ENCODE measurements at regions not wholly inside any gene's neighbourhood (a gene's known extent, or its start where the extent isn't known, plus 50 kb on each side); places are given as distances from the start of the nearest gene placed in this dataset.

DNA sequence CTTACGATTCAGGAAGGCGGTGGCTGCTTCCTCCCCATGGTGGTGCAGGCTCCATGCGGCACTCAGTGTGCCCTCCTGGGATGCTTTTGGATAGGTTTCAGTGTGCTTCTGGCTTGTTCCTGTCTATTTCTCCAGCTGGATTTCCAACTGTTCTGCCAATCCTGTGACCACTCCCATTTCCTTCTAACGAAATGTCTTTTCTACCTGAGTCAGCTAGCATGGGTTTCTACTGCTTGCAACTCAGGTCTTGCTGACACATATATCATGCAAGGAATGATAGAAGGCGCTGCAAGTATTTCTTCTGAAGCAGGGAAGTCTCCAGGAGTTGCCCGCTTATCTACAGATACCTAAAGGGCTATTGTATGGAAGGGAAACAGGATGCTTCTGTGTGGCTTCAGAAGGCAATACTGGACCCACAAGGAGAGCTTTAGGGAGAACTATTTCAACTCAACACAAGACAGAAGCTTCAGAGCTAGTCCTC lies 244.4 kb downstream of the OPA1 start:
- TF ChIP-seq, protein P1, sequence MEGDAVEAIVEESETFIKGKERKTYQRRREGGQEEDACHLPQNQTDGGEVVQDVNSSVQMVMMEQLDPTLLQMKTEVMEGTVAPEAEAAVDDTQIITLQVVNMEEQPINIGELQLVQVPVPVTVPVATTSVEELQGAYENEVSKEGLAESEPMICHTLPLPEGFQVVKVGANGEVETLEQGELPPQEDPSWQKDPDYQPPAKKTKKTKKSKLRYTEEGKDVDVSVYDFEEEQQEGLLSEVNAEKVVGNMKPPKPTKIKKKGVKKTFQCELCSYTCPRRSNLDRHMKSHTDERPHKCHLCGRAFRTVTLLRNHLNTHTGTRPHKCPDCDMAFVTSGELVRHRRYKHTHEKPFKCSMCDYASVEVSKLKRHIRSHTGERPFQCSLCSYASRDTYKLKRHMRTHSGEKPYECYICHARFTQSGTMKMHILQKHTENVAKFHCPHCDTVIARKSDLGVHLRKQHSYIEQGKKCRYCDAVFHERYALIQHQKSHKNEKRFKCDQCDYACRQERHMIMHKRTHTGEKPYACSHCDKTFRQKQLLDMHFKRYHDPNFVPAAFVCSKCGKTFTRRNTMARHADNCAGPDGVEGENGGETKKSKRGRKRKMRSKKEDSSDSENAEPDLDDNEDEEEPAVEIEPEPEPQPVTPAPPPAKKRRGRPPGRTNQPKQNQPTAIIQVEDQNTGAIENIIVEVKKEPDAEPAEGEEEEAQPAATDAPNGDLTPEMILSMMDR (IDR thresholded peaks at IDR 0.05): no peak
- TF ChIP-seq POLR2A (IDR thresholded peaks at IDR 0.05): no peak
- no peak for TF ChIP-seq EP300 (IDR thresholded peaks at IDR 0.05)
- TF ChIP-seq POLR2AphosphoS5 (IDR thresholded peaks at IDR 0.05): no peak

All from suprapubic skin (tissue), 4 donors.